GM21423 (cell line): ENCODE measurements at regions not wholly inside any gene's neighbourhood (a gene's known extent, or its start where the extent isn't known, plus 50 kb on each side); places are given as distances from the start of the nearest gene placed in this dataset.
"Not testable (repeated sequence)": the region's sequence is repeated elsewhere in the genome, so short reads cannot be mapped to it uniquely, and the experiment has no call there.

ENCODE experiments used
- ATAC-seq: cut with Tn5 transposase; IDR thresholded peaks from one replicate; pipeline ENCODE4 v1.9.1; 2021; ENCODE audit warnings: mild to moderate bottlenecking, moderate library complexity; ENCODE audit not compliant: unreplicated experiment

DNA sequence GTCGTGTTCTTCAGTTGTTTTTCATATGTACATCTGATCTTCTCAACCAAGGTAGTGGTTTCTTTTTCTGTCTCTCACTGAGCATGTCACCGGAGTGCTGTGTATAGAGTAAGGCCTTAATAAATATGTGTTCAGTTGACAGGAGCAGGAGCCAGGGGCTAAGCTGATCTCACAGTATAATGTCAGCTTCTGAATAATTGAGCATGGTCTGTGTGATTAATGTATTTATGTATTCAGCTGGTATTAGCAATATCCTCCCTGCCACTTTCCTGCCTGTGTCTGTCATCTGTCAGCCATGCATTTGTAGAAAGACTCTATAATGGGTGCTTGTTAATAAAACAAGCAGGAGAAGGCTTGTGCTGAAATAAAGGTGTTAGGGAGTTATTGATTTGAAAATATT is 198.9 kb downstream of the ADCYAP1 start:
- ATAC-seq: no peak

DNA sequence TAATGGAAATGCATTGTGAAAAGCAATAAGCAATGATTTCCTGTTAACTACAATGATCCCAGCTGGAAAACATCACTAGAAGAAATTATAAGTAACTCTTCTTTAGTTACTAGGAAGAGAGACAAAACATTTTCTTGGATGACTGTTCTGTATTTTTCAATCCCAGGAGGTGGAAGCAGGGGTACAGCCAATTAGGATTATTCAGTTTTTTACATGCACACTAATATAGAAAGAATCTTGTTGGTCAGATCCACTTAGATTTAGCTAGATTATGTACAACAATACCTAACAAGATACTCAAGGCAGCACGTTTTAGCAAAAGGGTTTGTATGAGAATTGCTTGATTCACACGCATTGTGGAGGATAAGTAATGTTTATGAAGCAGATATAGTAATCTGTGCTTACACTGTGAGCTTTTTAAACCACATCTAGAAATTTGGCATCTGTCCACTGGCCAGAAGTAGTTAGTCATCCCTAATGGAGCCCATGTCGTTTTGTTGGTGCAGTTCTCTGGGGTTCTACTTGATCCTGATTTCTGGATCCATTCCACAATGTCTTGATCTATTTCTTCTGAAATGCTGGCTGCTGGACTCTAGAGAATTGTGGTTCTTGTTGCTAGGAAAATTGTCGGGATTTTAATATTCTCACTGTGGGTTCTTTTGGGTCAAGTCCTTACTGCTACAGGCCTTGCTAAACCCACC is 199.7 kb downstream of the ADCYAP1 start:
- no peak for ATAC-seq

DNA sequence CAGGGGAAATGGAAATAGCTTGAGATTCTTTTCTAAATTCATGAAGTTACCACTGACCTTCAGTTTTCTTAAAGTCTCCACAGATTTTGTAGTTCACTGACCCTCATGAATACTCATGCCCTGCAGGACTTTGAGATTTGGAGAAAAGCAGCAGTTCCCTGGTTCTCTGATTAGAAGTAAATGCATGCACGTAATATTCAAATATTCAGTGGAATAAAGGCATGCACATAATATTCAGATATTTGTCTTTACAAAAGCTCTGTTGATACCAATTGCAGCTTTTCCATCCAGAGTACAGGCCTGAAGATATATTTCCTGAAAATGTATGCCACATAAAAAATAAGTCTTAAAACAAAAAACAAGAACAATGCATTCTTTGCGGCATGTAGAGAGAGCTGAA is 219.8 kb downstream of the ADCYAP1 start:
- no peak for ATAC-seq

DNA sequence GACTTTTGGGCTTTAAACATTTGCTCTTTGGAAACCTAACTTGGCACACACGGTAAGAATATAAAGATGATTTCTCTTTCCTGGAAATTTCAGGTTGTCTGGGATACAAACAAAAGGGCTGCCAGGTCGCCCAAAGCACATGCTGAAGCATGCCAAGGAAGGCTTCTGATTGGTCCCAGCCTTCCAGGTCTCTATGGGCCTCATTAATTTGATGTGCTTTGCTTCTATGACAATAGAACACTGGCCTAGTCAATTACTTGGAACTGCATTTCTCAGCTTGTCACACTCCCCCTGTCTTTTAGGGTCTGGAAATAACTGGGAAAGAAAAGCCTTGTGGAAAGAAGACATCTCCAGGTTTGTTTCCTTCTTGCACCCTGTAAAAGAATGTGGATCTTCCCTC is 228.9 kb downstream of the ADCYAP1 start:
- no peak for ATAC-seq

DNA sequence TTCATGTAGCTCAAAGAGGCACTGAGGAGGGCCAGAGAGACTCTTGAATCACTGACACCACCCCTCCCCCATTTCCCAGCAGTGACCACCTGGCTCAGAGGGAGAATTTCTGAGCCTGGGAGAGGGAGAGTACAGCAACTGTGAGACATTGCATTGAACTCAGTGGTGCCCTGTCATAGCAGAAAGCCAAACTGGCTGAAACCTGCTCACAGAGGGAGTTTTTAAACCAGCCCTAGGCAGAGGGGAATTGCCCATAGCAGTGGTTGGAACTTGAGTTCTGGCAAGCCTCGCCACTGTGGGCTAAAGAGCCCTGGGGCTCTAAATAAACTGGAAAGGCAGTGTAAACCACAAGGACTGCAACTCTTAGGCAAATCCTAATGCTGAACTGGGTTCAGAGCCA is 243.1 kb downstream of the ADCYAP1 start:
- ATAC-seq: no peak

DNA sequence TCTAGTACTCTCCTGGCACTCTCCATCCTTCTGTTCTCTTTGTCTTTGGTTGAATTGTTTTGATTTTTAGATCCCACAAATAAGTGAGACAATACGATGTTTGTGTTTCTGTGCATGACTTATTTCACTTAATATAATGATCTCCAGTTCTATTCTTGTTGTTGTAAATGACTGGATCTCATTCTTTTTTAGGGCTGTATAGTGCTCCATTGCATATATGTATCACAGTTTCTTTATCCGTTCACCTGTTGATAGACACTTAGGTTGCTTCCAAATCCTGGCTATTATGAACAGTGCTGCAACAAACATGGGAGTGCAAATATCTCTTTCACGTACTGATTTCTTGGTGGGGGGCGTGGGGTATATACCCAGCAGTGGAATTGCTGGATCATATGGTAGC is 245.0 kb downstream of the ADCYAP1 start:
- no peak for ATAC-seq

DNA sequence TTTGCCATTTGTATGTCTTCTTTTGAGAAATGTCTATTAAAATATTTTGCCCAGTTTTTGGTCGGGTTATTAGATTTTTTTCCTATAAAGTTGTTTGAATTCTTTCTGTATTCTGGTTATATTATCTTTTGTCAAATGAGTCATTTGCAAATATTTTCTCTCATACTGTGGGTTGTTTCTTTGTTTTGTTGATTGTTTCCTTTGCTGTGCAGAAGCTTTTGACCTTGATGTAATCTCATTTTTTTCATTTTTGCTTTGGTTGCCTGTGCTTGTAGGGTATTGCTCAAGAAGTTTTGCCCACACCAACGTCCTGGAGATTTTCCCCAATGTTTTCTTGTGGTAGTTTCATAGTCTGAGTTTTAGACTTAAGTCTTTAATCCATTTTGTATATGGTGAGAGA is 245.7 kb downstream of the ADCYAP1 start:
- ATAC-seq: no peak

DNA sequence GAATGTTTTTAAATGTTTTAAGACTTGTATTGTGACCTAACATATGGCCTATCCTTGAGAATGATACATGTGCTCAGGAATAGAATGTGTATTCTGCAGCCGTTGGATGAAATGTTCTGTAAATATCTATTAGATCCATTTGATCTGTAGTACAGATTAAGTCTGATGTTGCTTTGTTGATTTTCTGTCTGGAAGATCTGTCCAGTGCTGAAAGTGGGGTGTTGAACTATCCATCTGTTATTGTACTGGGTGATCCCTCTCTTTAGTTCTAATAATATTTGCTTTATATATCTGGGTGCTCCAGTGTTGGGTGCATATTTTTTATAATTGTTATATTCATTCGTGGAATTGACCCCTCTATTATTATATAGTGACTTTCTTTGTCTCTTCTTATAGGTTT is 248.3 kb downstream of the ADCYAP1 start:
- ATAC-seq: not testable (repeated sequence)

DNA sequence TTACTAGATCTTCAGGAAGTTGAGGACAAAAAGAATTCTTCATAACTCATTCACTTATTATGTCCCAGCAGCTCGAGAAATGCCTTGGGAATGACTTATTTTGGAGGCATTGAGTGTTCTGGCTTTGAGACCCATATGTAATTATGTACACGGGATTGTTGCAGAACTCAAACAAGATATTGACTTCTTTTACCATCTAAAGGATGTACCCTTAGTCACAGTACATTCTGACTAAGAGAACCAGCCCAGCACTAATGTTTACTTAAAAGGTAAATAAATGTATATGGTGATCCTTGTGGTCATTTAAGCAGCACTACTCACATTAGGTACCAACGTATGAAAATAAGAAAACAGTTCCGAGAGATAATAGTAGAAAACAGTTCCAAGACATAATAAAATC is 268.9 kb downstream of the ADCYAP1 start:
- ATAC-seq: no peak

DNA sequence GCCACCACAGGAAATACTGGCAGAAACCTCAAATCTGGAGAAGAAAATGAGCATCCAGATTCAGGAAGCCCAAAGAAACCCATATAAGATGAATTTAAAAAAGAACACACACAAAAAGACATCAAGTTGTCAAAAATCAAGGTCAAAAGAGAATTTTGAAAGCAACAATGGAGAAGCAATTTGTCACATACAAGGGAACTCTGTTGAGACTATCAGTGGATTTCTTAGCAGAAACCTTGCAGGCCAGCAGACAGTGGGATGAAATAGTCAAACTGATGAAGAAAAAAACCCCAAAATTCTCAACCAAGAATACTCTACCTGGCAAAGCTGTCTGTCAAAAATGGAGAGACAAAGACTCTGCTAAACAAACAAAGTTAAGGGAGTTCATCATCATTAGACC is 272.6 kb downstream of the ADCYAP1 start:
- no peak for ATAC-seq

DNA sequence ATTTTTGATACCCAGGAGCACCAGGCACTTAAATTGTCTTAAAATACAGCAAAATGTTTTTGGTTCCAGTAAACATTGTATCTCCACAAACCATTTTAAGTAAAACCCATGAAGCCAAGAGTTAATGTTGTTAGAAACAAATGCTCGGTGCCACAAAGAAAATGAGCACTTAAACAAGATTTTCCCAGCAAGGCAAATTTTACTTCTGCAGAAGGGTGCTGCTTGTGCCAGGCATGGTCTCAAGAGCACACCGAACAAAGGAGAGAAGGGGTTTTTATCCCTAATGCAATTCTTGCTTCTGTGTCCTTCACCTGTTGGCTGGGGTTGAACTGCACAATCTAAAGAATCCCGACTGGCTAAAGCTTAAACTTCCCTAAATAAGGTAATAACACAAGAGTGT is 286.7 kb downstream of the ADCYAP1 start:
- ATAC-seq: no peak

DNA sequence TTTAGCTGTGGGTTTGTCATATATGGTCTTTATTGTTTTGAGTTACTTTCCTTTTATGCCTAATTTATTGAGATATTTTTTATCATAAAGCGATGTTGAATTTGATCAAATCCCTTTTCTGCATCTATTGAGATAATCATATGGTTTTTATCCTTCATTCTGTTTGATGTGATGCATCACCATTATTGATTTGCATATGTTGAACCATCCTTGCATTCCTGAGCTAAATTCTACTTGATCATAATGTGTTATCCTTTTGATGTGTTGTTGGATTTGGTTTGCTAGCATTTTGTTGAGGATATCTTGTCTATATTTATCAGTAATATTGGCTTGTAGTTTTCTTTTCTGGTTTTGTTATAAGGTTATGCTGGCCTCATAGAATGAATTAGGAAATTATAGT is 308.5 kb downstream of the ADCYAP1 start:
- no peak for ATAC-seq

DNA sequence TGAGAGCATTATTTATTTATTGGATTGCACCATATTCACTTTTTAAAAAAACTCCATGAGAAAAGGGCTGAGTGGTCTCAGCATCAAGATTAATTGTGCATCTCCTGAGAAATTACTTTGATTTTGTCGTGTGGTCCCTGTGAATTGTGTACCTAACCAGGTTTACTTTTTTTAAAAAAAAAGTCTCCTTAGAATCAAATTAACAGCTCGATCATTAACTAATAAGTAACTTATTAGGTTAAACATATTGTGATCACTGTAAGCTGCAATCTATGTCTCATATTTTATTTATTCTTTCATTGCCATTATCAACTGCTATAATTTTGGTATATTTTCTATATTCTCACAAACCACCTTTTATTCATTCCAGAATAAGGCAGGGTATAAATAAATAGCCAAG is 318.2 kb downstream of the ADCYAP1 start:
- no peak for ATAC-seq

DNA sequence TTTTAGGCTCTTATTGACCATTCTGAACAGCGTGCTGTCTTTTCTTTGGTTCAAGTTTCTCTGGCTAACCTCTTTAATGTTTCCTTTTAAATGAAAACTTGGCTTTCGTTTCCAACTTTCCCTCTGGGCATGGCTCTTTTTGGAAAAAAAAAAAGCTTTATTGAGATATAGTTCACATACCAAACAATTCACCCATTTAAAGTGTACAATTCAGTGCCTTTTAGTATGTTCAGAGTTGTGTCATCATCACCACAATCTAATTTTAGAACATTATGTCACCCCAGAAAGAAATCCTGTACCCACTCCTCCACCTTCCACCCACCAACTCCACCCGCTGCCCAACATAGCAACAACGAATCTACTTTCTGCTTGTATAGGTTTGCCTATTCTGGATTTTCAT is 322.4 kb downstream of the ADCYAP1 start:
- no peak for ATAC-seq

DNA sequence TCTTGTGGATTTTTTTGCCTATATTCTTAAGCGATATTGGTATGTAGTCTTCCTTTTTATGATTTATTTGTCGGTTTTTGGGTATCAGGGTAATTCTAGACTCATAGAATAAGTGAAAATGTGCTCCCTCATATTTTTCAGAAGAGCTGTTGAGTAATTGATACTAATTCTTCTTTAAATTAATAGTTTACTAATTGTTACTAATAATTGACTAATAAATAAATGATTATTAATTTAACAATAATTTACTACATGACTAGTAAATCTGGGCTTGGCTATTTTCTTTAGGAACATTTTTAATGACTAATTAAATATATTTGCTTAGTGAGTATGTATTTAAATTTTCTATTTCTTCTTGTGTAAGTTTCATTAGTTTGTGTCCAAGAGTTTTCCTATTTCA is 325.0 kb downstream of the ADCYAP1 start:
- ATAC-seq: no peak

DNA sequence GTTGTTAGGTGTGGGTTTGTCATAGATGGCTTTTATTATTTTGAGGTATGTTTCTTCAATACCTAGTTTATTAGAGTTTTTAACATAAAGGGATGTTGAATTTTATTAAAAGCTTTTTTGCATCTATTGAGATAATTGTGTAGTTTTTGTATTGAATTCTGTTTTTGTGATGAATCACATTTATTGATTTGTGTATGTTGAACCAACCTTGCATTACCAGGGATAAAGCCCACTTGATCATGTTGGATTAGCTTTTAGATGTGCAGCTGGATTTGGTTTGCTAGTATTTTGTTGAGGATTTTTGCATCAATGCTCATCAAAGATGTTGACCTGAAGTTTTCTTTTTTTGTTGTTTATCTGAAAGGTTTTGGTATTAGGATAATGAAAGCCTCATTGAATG is 328.2 kb downstream of the ADCYAP1 start:
- ATAC-seq: no peak

DNA sequence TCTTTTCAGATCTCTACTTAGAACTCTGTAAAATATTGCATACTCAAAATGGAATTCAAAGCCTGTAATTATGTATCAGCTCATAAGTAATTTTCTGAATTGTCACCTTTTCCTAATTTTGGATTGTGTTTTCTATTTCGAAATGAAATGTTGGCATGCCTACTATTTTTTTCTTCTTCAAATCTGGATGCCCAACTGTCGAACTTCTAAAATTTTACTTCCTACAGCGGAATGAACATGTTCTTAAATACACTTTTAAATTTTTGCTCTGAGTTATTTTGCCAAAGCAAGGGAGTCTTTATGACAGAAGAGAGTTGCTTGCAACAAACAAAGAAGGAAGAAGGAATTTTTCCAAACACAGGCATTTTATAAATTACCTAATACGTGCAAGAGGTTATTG is 336.0 kb downstream of the ADCYAP1 start:
- no peak for ATAC-seq

DNA sequence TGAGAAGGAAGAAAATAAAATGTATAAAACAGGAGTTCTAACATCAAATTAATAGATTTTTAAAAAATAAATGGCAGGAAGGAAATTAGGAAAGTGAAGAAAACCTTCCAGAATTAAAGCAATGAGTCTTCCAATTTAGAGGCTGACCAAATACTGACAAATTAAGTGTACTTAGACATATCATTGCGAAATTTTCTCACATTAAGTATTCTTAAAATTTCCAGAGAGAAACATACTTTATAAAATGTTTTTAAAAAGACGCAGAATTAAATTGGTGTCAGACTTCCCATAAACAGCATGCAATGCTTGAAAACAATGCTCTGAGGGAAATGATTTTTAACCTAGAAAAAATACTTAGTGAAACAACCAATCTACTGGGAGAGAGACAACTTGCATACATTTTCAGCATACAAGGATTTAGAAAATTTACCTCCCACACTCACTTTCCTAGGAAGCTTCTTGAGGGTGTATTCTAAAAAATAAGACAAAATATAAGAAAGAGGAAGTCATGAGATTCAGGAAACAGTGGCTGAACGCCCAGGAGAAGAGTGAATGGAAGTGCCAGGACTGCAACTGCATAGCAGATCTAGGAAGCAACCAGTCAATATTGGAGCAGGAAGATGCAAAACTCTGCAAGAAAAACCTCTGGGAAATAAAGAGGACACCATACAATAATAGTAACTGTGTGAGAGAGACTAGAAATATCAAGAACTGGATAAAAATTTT is 339.9 kb downstream of the ADCYAP1 start:
- ATAC-seq: no peak

DNA sequence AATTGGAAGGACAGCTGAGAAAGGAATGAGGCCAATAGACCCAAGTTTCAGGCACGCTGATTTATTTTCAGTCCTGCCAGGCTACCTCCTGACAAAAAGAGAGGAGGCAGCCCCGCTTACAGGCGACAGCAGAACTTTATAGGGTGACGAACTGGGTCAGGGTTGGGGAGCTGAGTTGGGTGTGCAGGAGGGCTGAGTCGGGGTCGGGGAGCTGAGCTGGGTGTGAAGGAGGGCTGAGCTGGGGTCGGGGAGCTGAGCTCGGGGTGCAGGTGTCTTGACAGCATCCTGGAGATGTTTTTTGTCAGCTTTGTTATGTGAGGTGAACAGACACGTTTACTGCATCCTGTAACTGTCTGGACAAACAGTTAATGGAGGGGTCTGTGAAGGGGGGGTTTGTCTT is 342.2 kb downstream of the ADCYAP1 start:
- ATAC-seq: no peak

DNA sequence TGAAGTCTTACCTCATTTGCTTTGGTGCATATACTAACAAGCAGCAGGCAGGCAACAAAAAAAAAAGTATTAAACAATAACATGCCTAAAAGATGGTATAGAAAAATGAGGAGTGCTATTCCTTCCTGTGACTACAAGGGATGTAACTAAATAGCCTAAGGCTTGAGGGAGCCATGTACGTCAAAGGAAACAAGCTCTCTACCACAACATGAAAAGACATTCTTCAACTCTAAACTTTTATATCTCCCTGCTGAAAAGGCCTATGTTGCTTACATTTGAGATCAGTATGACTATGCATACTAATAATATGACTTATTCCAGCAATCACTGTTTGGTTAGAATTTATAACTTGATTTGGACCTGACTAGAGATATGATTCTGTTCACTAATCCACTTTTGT is 347.9 kb downstream of the ADCYAP1 start:
- no peak for ATAC-seq

DNA sequence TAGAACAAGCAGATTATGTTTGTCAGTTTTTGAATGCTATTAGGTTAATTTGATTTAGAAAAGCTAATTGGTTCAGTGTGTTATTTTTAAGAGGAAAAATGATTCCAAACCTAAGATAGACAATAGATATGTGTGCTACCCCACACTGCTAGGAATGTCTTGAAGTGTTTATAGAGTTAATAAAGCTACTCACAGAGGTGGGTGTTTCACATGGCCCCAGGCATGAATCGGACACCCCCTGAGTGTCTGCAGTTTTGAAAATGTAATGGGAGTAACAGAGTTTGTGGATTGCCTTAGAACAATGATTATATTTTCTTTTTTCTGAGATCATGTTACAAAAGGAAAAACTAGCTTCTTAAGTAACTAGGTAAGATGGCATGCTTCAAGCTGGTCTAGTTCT is 348.3 kb downstream of the ADCYAP1 start:
- ATAC-seq: no peak

DNA sequence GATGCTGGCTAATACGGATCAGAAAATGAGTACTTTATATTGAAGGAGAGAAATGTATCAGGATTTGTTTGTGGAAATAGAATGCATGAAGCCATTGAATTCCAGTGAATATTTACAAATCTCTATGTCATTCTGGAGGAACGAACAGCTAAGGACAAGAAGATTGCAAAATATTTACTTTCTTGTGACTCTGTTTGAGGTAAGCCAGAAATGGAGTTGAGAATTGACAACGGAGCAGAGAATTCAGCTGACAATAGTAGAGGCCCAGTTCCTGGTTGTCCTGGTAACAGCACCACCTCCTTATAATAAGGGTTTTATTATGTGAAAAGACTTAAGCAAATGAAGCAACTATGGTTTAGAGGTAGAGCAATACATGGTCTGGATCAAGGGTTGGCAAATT is 349.2 kb downstream of the ADCYAP1 start:
- ATAC-seq: no peak

DNA sequence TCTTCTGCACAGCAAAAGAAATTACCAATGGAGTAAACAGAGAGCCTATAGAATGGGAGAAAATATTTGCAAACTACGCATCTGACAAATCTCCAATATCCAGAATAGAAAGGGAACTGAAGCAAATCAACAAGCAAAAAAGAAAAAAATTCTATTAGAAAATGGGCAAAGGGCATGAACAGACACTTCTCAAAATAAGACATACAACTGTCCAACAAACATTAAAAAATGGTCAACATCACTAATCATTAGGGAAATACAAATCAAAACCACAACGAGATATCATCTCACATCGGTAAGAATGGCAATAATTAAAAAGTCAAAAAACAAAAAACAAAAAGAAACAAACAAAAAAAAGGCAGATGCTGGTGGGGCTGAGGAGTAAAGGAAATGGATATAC is 356.4 kb downstream of the ADCYAP1 start:
- no peak for ATAC-seq
